Tongue (tissue), 1 donor: ENCODE measurements at regions not wholly inside any gene's neighbourhood (a gene's known extent, or its start where the extent isn't known, plus 50 kb on each side); places are given as distances from the start of the nearest gene placed in this dataset.
"Not testable (repeated sequence)": the region's sequence is repeated elsewhere in the genome, so short reads cannot be mapped to it uniquely, and the experiment has no call there.

Experiments used
- DNase-seq: peaks from one replicate; pipeline ENCODE4 v3.0.0-alpha.2; 2015

GRCh38 chr1:242900558-242900957, 354.5 kb downstream of the CEP170 start:
- DNase-seq: not testable (repeated sequence)

- peak; percentile 42 for DNase-seq
Observed at GRCh38 chr1:242890192-242890741, 364.8 kb downstream of the CEP170 start.

GRCh38 chr1:242886137-242886536, 361.6 kb upstream of the PLD5 start:
- DNase-seq: no peak

- DNase-seq: not testable (repeated sequence)
Observed at GRCh38 chr1:242880022-242880421, 355.5 kb upstream of the PLD5 start.

- DNase-seq: no peak
Observed at GRCh38 chr1:242877743-242878142, 353.2 kb upstream of the PLD5 start.

- DNase-seq: no peak
Observed at GRCh38 chr1:242877229-242877628, 352.7 kb upstream of the PLD5 start.

GRCh38 chr1:242876030-242876429, 351.5 kb upstream of the PLD5 start:
- no peak for DNase-seq

GRCh38 chr1:242873661-242874060, 349.2 kb upstream of the PLD5 start:
- DNase-seq: no peak

- no peak for DNase-seq
Observed at GRCh38 chr1:242872521-242872920, 348.0 kb upstream of the PLD5 start.

- no peak for DNase-seq
Observed at GRCh38 chr1:242871471-242872030, 347.1 kb upstream of the PLD5 start.

GRCh38 chr1:242870966-242871365, 346.5 kb upstream of the PLD5 start:
- DNase-seq: no peak

GRCh38 chr1:242856289-242856688, 331.8 kb upstream of the PLD5 start:
- DNase-seq: no peak

- DNase-seq: no peak
Observed at GRCh38 chr1:242854466-242854865, 330.0 kb upstream of the PLD5 start.

GRCh38 chr1:242847390-242847993, 323.0 kb upstream of the PLD5 start:
- peak; percentile 50 for DNase-seq

- no peak for DNase-seq
Observed at GRCh38 chr1:242842094-242842493, 317.6 kb upstream of the PLD5 start.

- DNase-seq: no peak
Observed at GRCh38 chr1:242839101-242839500, 314.6 kb upstream of the PLD5 start.

- no peak for DNase-seq
Observed at GRCh38 chr1:242836423-242836822, 311.9 kb upstream of the PLD5 start.

GRCh38 chr1:242828828-242829227, 304.3 kb upstream of the PLD5 start:
- no peak for DNase-seq

- DNase-seq: no peak
Observed at GRCh38 chr1:242828199-242828598, 303.7 kb upstream of the PLD5 start.

GRCh38 chr1:242827538-242827937, 303.0 kb upstream of the PLD5 start:
- no peak for DNase-seq

- DNase-seq: no peak
Observed at GRCh38 chr1:242826701-242827336, 302.3 kb upstream of the PLD5 start.

- no peak for DNase-seq
Observed at GRCh38 chr1:242824435-242824834, 299.9 kb upstream of the PLD5 start.

GRCh38 chr1:242813490-242814091, 289.1 kb upstream of the PLD5 start:
- no peak for DNase-seq
